ENCODE measurements at regions not wholly inside any gene's neighbourhood (a gene's known extent, or its start where the extent isn't known, plus 50 kb on each side); places are given as distances from the start of the nearest gene placed in this dataset.

- no peak overlapping the region for H3K4me3 ChIP-seq (ENCODE audit: low read depth, low read length)
- ChIA-PET CTCF (no interaction called here), POLR2A (no interaction called here)
- TF ChIP-seq CTCF (IDR thresholded peaks at IDR 0.05; ENCODE audit: insufficient read depth, low read length, missing control alignments) = no peak
- no peak for DNase-seq (ENCODE audit: low read depth, low spot score)
Measured at GRCh38 chr11:104565583-104565961, 332.7 kb downstream of the CASP12 start.

DNA sequence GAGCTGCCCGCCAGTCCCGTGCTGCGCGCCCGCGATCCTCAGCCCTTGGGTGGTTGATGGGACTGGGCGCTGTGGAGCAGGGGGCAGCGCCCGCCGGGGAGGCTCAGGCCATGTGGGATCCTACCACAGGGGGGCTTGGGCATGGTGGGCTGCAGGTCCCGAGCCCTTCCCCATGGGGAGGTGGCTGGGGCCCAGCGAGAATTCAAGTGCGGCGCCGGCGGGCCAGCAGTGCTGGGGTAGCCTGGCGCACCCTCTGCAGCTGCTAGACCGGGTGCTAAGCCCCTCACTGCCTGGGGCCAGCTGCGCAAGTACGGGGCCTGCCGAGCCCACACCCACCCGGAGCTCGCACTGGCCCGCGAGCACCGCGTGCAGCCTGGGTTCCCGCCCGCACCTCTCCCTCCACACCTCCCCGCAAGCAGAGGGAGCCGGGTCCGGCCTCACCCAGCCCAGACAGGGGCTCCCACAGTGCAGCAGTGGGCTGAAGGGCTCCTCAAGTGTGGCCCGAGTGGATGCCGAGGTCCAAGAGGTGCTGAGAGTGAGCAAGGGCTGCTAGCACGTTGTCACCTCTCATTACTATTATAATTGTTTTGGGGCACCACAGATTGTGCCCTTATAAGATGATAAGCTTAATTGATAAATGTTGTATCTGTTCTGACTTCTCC is 333.2 kb downstream of the CASP12 start:
- no peak for DNase-seq (ENCODE audit: low read depth, low spot score)
- no peak overlapping the region for H3K4me3 ChIP-seq (ENCODE audit: low read depth, low read length)
- no peak for TF ChIP-seq CTCF (IDR thresholded peaks at IDR 0.05; ENCODE audit: insufficient read depth, low read length, missing control alignments)
- POLR2A ChIA-PET = no interaction called here
- CTCF ChIA-PET = no interaction called here

- no peak for DNase-seq (ENCODE audit: low read depth, low spot score)
- ChIA-PET CTCF (no interaction called here), POLR2A (no interaction called here)
- H3K4me3 ChIP-seq (ENCODE audit: low read depth, low read length) = no peak overlapping the region
- no peak for TF ChIP-seq CTCF (IDR thresholded peaks at IDR 0.05; ENCODE audit: insufficient read depth, low read length, missing control alignments)
Measured at GRCh38 chr11:104556606-104557301, 341.5 kb downstream of the CASP12 start.

DNA sequence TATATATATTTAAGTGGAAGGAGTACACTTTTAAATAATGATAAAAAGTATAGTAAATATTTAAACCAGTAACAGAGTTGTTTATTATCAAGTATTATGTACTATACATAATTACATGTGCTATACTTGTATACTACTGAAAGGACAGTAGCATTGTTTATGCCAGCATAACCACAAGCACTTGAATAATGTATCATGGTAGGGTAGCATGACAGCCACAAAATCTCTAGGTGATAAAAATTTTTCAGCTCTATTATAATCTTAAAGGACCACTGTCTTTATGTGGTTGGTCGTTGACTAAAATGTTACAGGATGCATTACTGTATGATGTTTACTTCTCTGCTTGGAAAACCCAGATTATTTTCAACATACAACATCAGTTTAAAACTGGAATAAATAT is 349.2 kb downstream of the CASP12 start:
- no peak overlapping the region for H3K4me3 ChIP-seq (ENCODE audit: low read depth, low read length)
- TF ChIP-seq CTCF (IDR thresholded peaks at IDR 0.05; ENCODE audit: insufficient read depth, low read length, missing control alignments) = no peak
- POLR2A ChIA-PET = no interaction called here
- CTCF ChIA-PET = no interaction called here
- DNase-seq (ENCODE audit: low read depth, low spot score) = no peak

DNA sequence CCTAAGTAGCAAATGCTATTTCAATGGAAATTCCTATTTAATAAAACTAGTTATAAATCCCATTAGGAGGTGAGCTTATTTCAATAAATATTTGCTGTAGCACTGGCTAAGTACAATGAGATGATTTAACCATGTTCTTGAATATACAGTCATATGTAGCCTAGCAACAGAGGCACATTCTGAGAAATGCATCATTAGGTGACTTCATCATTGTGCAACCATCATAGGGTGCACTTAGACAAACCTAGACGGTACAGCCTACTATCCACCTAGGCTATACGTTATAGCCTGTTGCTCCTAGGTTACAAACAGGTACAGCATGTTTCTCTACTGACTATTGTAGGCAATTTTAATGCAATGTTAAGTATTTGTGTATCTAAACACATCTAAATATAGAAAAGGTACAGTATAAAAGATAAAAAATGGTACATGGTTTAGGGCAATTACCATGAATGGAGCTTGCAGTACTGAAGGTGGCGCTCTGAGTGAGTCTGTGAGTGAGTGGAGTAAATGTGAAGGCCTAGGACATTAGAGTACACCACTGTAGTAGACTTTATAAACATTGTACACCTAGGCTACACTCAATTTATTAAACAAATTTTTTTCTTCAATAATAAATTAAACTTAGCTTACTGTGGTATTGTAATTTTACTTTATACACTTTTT is 350.1 kb downstream of the CASP12 start:
- DNase-seq (ENCODE audit: low read depth, low spot score) = no peak
- ChIA-PET CTCF (no interaction called here), POLR2A (no interaction called here)
- no peak overlapping the region for H3K4me3 ChIP-seq (ENCODE audit: low read depth, low read length)
- TF ChIP-seq CTCF (IDR thresholded peaks at IDR 0.05; ENCODE audit: insufficient read depth, low read length, missing control alignments) = no peak

DNA sequence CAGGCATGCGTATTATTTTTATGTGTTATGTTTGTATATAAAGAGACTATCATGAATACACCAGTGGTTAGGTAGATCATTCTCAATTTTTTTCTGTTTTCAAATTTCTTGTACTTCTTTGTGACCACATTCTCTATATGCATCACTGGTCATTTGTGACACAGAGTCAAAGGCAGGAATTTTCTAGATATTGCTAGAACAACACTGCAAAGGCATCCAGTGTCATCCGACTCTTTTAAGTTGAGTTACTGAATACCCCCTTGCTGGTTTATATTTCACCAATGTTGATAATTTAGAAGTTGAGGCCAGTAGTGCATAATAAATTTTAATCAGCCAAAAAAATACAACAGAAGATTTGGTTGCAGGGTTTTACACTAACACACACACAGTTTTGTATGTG is 351.8 kb downstream of the CASP12 start:
- POLR2A ChIA-PET = no interaction called here
- no peak overlapping the region for H3K4me3 ChIP-seq (ENCODE audit: low read depth, low read length)
- CTCF ChIA-PET = no interaction called here
- TF ChIP-seq CTCF (IDR thresholded peaks at IDR 0.05; ENCODE audit: insufficient read depth, low read length, missing control alignments) = no peak
- no peak for DNase-seq (ENCODE audit: low read depth, low spot score)

Measured in AG04449 (cell line).